ENCODE measurements at regions not wholly inside any gene's neighbourhood (a gene's known extent, or its start where the extent isn't known, plus 50 kb on each side); places are given as distances from the start of the nearest gene placed in this dataset.

- no peak overlapping the region for H3K27ac Mint-ChIP-seq
Measured at GRCh38 chr16:79721270-79721669, 120.7 kb upstream of the MAF start.

GRCh38 chr16:79717333-79718137, 117.0 kb upstream of the MAF start:
- H3K4me1 Mint-ChIP-seq (ENCODE audit: low read depth): peaks cover 25% of the 10 kb centered on the region
- no peak for DNase-seq (ENCODE audit: low spot score)
- no peaks in the 10 kb centered on the region for H3K36me3 Mint-ChIP-seq (ENCODE audit: low read depth)
- intact Hi-C loops (cut with micrococcal nuclease): no loop called here
- H3K27me3 Mint-ChIP-seq (ENCODE audit: insufficient read depth): peaks cover 7% of the 10 kb centered on the region
- peak overlapping the region; percentile 6 for H3K4me3 Mint-ChIP-seq
- H3K9me3 Mint-ChIP-seq: peaks cover 7% of the 10 kb centered on the region
- no peak overlapping the region for H3K27ac Mint-ChIP-seq

More at GRCh38 chr16:79721270-79721669, 120.7 kb upstream of the MAF start:
- Mint-ChIP-seq H3K4me3 (no peak overlapping the region), H3K27me3 (ENCODE audit: insufficient read depth) (peaks cover 4% of the 10 kb centered on the region), H3K4me1 (ENCODE audit: low read depth) (peaks cover 12% of the 10 kb centered on the region), H3K9me3 (peaks cover 13% of the 10 kb centered on the region), H3K36me3 (ENCODE audit: low read depth) (peaks cover 3% of the 10 kb centered on the region)
- intact Hi-C loops (cut with micrococcal nuclease): no loop called here
- DNase-seq (ENCODE audit: low spot score): no peak

- H3K4me3 Mint-ChIP-seq: peak overlapping the region; percentile 6
- no peaks in the 10 kb centered on the region for H3K9me3 Mint-ChIP-seq
- peaks cover 25% of the 10 kb centered on the region for H3K4me1 Mint-ChIP-seq (ENCODE audit: low read depth)
- H3K36me3 Mint-ChIP-seq (ENCODE audit: low read depth): no peaks in the 10 kb centered on the region
- peak overlapping the region; percentile 26 for H3K27ac Mint-ChIP-seq
- DNase-seq (ENCODE audit: low spot score): no peak
- H3K27me3 Mint-ChIP-seq (ENCODE audit: insufficient read depth): peaks cover 7% of the 10 kb centered on the region
- intact Hi-C loops (cut with micrococcal nuclease): no loop called here
Measured at GRCh38 chr16:79716645-79717332, 116.3 kb upstream of the MAF start.

- H3K4me3 Mint-ChIP-seq: peak overlapping the region; percentile 31
- intact Hi-C loops (cut with micrococcal nuclease): no loop called here
- no peaks in the 10 kb centered on the region for H3K9me3 Mint-ChIP-seq
- no peaks in the 10 kb centered on the region for H3K36me3 Mint-ChIP-seq (ENCODE audit: low read depth)
- H3K4me1 Mint-ChIP-seq (ENCODE audit: low read depth): peaks cover 25% of the 10 kb centered on the region
- H3K27me3 Mint-ChIP-seq (ENCODE audit: insufficient read depth): peaks cover 4% of the 10 kb centered on the region
- no peak for DNase-seq (ENCODE audit: low spot score)
- H3K27ac Mint-ChIP-seq: no peak overlapping the region
Measured at GRCh38 chr16:79715061-79715460, 114.5 kb upstream of the MAF start.

- intact Hi-C loops (cut with micrococcal nuclease): loop anchor here (5.0 kb wide), 3 partner anchors 43 to 112 kb away; partner anchors contain the start of gene MAF
- Mint-ChIP-seq H3K9me3 (no peaks in the 10 kb centered on the region), H3K36me3 (ENCODE audit: low read depth) (no peaks in the 10 kb centered on the region), H3K27me3 (ENCODE audit: insufficient read depth) (peaks cover 4% of the 10 kb centered on the region), H3K4me1 (ENCODE audit: low read depth) (peaks cover 25% of the 10 kb centered on the region), H3K27ac (no peak overlapping the region), H3K4me3 (peak overlapping the region; percentile 42)
- DNase-seq (ENCODE audit: low spot score): no peak
Measured at GRCh38 chr16:79714440-79714839, 113.9 kb upstream of the MAF start.

GRCh38 chr16:79713609-79714309, 113.2 kb upstream of the MAF start:
- Mint-ChIP-seq H3K36me3 (ENCODE audit: low read depth) (no peaks in the 10 kb centered on the region), H3K27ac (peak overlapping the region; percentile 51), H3K4me3 (peak overlapping the region; percentile 42), H3K9me3 (no peaks in the 10 kb centered on the region), H3K4me1 (ENCODE audit: low read depth) (peaks cover 25% of the 10 kb centered on the region), H3K27me3 (ENCODE audit: insufficient read depth) (peaks cover 4% of the 10 kb centered on the region)
- no peak for DNase-seq (ENCODE audit: low spot score)
- intact Hi-C loops (cut with micrococcal nuclease): loop anchor here (5.0 kb wide), 3 partner anchors 44 to 111 kb away; partner anchors contain the start of gene MAF

- Mint-ChIP-seq H3K4me1 (ENCODE audit: low read depth) (peaks cover 22% of the 10 kb centered on the region), H3K27ac (no peak overlapping the region), H3K9me3 (no peaks in the 10 kb centered on the region), H3K27me3 (ENCODE audit: insufficient read depth) (peaks cover 4% of the 10 kb centered on the region), H3K4me3 (no peak overlapping the region), H3K36me3 (ENCODE audit: low read depth) (no peaks in the 10 kb centered on the region)
- no peak for DNase-seq (ENCODE audit: low spot score)
- intact Hi-C loops (cut with micrococcal nuclease): loop anchor here (5.0 kb wide), 3 partner anchors 45 to 110 kb away; partner anchors contain the start of gene MAF
Measured at GRCh38 chr16:79712276-79712675, 111.7 kb upstream of the MAF start.

GRCh38 chr16:79707876-79708275, 107.3 kb upstream of the MAF start:
- no peaks in the 10 kb centered on the region for H3K9me3 Mint-ChIP-seq
- DNase-seq (ENCODE audit: low spot score): no peak
- no peaks in the 10 kb centered on the region for H3K36me3 Mint-ChIP-seq (ENCODE audit: low read depth)
- no peak overlapping the region for H3K4me3 Mint-ChIP-seq
- H3K27me3 Mint-ChIP-seq (ENCODE audit: insufficient read depth): no peaks in the 10 kb centered on the region
- intact Hi-C loops (cut with micrococcal nuclease): no loop called here
- no peak overlapping the region for H3K27ac Mint-ChIP-seq
- H3K4me1 Mint-ChIP-seq (ENCODE audit: low read depth): peaks cover 6% of the 10 kb centered on the region

- intact Hi-C loops (cut with micrococcal nuclease): no loop called here
- peaks cover 6% of the 10 kb centered on the region for H3K27me3 Mint-ChIP-seq (ENCODE audit: insufficient read depth)
Measured at GRCh38 chr16:79703066-79703465, 102.5 kb upstream of the MAF start.

GRCh38 chr16:79698341-79698753, 97.8 kb upstream of the MAF start:
- DNase-seq (ENCODE audit: low spot score): no peak
- Mint-ChIP-seq H3K36me3 (ENCODE audit: low read depth) (peaks cover 2% of the 10 kb centered on the region), H3K9me3 (peaks cover 24% of the 10 kb centered on the region), H3K27me3 (ENCODE audit: insufficient read depth) (peaks cover 16% of the 10 kb centered on the region), H3K4me1 (ENCODE audit: low read depth) (peaks cover 8% of the 10 kb centered on the region), H3K27ac (no peak overlapping the region), H3K4me3 (no peak overlapping the region)
- intact Hi-C loops (cut with micrococcal nuclease): no loop called here

More at GRCh38 chr16:79703066-79703465, 102.5 kb upstream of the MAF start:
- Mint-ChIP-seq H3K4me1 (ENCODE audit: low read depth) (peaks cover 7% of the 10 kb centered on the region), H3K36me3 (ENCODE audit: low read depth) (no peaks in the 10 kb centered on the region), H3K27ac (no peak overlapping the region), H3K4me3 (no peak overlapping the region), H3K9me3 (peaks cover 4% of the 10 kb centered on the region)
- no peak for DNase-seq (ENCODE audit: low spot score)

- intact Hi-C loops (cut with micrococcal nuclease): no loop called here
- DNase-seq (ENCODE audit: low spot score): no peak
- peaks cover 16% of the 10 kb centered on the region for H3K27me3 Mint-ChIP-seq (ENCODE audit: insufficient read depth)
- no peak overlapping the region for H3K4me3 Mint-ChIP-seq
- H3K4me1 Mint-ChIP-seq (ENCODE audit: low read depth): peaks cover 8% of the 10 kb centered on the region
- peaks cover 2% of the 10 kb centered on the region for H3K36me3 Mint-ChIP-seq (ENCODE audit: low read depth)
- H3K27ac Mint-ChIP-seq: peak overlapping the region; percentile 56
- H3K9me3 Mint-ChIP-seq: peaks cover 28% of the 10 kb centered on the region
Measured at GRCh38 chr16:79697562-79698112, 97.1 kb upstream of the MAF start.

- Mint-ChIP-seq H3K27ac (no peak overlapping the region), H3K27me3 (ENCODE audit: insufficient read depth) (peaks cover 10% of the 10 kb centered on the region), H3K4me1 (ENCODE audit: low read depth) (no peaks in the 10 kb centered on the region), H3K9me3 (peaks cover 18% of the 10 kb centered on the region), H3K36me3 (ENCODE audit: low read depth) (no peaks in the 10 kb centered on the region), H3K4me3 (no peak overlapping the region)
- DNase-seq (ENCODE audit: low spot score): no peak
- intact Hi-C loops (cut with micrococcal nuclease): no loop called here
Measured at GRCh38 chr16:79691007-79691406, 90.5 kb upstream of the MAF start.
